Left colon (tissue), 2 donors: ENCODE measurements at regions not wholly inside any gene's neighbourhood (a gene's known extent, or its start where the extent isn't known, plus 50 kb on each side); places are given as distances from the start of the nearest gene placed in this dataset.
A peak's percentile ranks its signal among the peaks of the same experiment; 100 is the strongest.
"Not testable (repeated sequence)": the region's sequence is repeated elsewhere in the genome, so short reads cannot be mapped to it uniquely, and the experiment has no call there.

ENCODE experiments used
- ATAC-seq: fragments of 200-7000 bp; cut with Tn5 transposase; one replicate; pipeline ENCODE4 v1.9.1; 2020; ENCODE audit warnings: mild to moderate bottlenecking, moderate library complexity
- DNase-seq, 2 donors: peaks; one replicate each; pipeline ENCODE4 v3.0.0-alpha.2; 2020
- intact Hi-C, 2 donors: fragments of 100-400 bp; cut with DNase I in 1 of 2; cut with micrococcal nuclease in 1 of 2; formaldehyde crosslinking; loops; one replicate each; pipeline versions ENCODE4 v1.11.2 to v1.14.0; 2022; cut with DNase I, micrococcal nuclease
- donor health status: DM: no; HTN: no; CAD: no.
- donor health status: DM: yes; HTN: yes; CAD: no.

DNA sequence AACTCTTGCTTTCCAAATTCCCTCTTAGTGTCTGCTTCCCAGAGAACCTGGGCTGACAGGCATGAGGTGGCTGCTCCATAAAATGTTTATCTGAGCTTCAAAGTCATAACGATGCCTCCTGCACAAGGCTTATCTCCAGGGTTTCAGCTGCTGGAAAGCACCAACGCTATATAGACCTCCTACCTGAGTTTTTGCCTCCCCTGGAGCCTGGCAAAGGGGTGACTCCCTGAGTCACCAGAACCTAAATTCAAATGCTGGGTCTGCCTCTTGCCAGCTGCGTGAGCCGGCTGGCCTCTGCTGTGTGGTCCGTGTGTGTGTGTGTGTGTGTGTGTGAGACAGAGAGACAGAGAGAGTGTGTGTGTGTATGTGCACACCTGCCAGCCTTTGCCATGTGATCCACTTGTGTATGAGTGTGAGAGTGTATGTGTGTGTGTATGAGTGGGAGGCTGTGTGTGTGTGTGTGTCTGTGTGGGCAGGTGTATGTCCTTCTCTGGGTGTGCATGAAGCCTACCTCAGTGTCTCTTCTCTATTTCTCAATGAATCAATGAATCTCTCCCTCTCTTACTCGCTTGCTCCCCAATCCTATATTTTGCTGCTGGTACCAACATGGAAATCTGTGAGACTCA, 714.9 kb downstream of the MATN1 start:
- ATAC-seq = no peak
- no peak for DNase-seq
- intact Hi-C loops = no loop called here

DNA sequence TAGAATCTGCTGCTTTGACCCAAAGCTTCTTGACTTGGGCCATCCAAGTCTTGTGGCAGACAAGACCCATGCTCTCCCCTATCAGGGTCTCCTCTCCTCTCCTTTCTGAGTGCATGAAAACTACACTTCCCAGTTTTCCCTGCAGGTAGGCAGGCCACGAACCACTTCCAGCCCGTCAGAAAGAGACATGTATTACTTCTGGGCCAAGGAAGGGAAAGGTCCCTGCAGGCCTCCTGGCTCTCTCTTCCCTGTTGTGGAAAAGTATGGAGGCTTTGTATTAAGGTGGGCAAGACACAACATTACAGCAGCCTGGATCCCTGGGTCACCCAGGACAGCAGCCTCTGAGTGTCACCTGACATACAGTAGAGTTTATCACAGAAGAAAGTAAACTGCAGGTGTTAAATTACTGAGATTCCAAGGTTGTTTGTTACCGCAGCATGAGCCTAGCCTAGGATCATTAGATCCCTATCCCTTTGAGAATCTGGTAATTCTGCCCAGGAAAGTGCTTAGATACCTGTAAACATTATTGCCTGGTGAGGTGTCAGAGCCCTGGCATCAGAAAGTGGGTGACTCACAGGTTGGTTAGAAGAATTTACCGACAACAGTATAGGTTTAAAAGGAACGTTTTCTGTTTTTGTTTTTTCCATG, 717.3 kb downstream of the MATN1 start:
- DNase-seq (no peak), ATAC-seq (no peak)
- intact Hi-C loops = no loop called here

- DNase-seq = no peak
- intact Hi-C loops = no loop called here
- ATAC-seq = no peak
These were observed 721.7 kb downstream of the MATN1 start for GRCh38 chr1:30001732-30002039.

DNA sequence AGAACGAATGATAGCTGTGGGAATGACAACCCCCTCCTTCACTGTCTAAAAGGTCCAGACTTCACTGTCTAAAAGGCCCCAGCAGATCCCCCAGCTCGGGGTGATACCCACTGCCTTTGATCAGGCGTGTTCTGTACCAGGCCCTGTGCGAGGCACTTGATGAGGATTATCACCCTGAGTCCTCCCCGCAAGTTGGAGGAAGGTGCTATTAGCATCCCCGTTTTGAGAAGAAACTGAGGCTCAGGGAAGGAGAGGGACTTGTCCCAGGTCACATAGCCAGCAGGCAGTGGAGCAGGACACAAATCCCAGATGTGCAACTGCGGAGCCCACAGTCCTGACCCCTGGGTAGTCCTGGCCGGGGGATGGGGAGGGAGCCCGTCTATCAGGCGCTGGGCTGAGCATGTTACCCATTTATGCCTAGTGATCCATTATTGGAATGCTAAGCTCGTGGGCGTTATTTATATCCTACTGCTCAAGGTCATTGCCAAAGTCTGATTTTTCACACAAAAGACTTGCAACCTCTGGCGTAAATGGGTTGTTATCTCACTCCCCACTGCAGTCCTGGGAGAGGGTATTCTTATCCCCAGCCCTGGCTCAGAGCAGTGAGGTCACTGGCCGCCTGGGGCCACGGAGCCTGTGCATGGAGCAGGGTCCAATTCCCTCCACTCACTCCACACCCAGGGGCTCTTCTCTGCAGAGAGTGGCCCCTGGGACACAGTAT, 722.2 kb downstream of the MATN1 start:
- intact Hi-C loops = no loop called here
- ATAC-seq (no peak), DNase-seq (no peak)

DNA sequence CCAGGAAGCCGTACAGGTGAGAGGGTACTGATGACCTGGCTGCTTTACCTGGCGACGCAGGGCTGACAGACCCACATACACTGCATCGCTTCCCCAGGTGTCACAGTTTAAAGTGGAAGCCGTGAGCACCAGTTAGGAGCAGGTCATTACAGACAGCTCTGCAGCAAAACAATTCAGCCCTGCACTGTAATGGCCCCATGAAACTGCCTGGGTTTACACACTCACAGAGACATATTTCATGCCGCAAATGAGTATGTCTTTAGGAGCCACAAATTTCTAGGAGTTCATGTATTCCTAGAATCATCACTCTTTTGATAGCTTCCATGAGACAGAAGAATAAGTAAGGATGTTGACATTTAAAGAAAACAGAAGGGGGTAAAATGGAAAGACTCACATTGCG, 723.1 kb downstream of the MATN1 start:
- ATAC-seq (no peak), DNase-seq (no peak)
- intact Hi-C loops = no loop called here

DNA sequence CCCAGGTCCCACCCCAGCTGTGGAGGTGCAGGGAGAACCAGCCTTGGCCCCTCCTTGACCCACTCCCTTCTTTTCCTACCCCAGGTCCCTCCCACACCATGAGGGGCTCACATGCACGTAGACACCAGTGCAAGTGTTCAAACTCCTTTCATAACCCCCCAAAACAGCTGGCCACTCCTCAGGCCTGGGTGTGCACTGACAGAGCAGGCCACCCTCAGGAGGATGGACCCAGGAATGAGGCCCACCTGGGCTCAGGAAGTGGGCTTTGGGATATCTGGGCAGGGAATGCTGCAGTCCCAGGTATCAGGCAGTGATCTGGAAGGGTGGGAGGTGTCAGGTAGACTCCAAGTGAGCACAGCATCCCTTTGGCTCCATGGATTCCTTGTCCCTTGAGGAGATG, 723.8 kb downstream of the MATN1 start:
- ATAC-seq (no peak), DNase-seq (no peak)
- intact Hi-C loops = no loop called here

GRCh38 chr1:29998686-29999085, 724.7 kb downstream of the MATN1 start:
- intact Hi-C loops = no loop called here
- DNase-seq (no peak), ATAC-seq (no peak)

DNA sequence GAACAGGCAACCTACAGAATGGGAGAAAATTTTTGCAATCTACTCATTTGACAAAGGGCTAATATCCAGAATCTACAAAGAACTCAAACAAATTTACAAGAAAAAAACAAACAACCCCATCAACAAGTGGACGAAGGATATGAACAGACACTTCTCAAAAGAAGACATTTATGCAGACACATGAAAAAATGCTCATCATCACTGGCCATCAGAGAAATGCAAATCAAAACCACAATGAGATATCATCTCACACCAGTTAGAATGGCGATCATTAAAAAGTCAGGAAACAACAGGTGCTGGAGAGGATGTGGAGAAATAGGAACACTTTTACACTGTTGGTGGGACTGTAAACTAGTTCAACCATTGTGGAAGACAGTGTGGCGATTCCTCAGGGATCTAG, 725.6 kb downstream of the MATN1 start:
- ATAC-seq, DNase-seq, intact Hi-C loops: not testable (repeated sequence)

GRCh38 chr1:29993950-29994349, 729.4 kb downstream of the MATN1 start:
- DNase-seq (no peak), ATAC-seq (no peak)
- intact Hi-C loops = no loop called here

DNA sequence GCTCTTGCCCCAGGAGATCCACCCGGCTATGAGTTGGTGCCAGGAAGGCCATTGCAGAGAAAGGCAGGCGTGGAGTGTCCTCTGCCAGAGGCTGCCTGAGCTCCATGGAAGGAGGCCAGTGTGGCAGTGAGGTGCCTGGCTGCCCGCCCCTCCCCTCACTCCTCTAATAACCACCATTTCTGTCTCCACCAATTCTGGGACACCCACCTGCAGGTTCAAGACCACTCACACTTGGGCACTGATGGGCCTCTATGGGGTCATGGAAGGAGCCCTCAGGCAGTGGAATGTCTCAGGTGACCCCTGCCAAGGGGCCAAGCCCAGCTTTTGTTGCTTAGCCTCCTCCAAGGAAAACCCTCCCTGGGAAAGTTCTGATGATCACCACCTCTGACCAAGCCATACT, 731.6 kb downstream of the MATN1 start:
- ATAC-seq (no peak), DNase-seq (no peak)
- intact Hi-C loops = no loop called here

DNA sequence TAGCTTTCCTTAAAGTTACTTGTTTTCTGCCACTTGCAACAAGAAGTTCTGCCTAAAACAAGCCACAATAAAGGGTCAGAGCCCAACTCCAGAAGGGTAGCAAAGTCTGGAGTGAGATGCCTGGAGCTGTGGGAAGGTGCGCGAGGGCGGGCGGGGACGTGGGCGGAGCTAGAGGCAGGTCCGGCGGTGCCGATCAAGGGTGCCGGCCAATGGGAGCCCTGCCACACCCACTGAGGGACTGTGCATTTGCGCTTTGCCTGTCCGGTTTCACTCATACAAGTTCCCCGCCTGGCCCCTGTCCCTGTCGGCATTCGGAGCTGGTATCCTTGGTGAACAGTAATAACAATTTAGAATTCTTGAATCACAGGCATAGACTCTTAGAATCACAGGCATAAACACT, 732.4 kb downstream of the MATN1 start:
- intact Hi-C loops = no loop called here
- peak in 1 of 2 donors; percentile 29 for DNase-seq
- ATAC-seq = peak; percentile 56

DNA sequence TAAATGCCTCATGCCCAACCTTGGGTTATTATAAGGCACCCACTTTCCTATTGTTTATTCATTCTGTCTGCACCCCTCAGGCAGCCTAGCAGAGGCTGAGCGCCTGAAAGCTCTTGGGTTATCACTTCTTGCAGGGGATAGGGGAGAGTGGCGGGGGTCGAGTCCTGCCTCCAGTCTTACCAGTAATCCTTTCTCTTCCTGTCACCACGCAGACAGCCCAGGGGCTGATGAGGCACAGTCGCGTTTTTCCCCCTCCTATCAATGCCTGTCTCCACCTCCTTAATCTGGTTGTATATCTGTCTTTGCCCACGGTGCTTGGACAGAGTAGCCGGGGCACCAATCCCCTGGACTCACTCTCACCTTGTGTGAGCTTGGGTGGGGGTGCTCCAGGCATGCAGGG, 733.1 kb downstream of the MATN1 start:
- no peak for DNase-seq
- intact Hi-C loops = no loop called here
- ATAC-seq = no peak

DNA sequence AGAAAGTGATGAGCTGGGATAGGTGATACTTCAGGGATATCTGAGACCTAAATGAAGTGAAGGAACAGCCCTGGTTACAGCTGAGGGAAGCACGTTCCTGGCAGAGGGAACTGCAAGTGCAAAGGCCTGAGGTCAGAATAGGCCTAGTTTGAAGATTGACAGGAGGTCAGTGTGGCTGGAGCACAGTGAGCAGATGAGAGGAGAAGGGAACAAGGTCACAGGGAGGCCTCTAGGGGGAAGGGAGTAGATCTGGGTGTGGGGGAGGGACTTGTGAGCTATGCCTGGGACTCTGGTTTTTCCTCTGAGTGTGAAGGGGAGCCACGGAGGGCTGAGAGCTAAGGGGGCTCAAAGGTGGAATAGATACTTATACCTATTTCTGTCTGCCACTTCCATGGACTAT, 736.4 kb downstream of the MATN1 start:
- intact Hi-C loops = no loop called here
- DNase-seq = no peak
- ATAC-seq = no peak

GRCh38 chr1:29985606-29985945, 737.8 kb downstream of the MATN1 start:
- intact Hi-C loops = no loop called here
- DNase-seq (no peak), ATAC-seq (no peak)

DNA sequence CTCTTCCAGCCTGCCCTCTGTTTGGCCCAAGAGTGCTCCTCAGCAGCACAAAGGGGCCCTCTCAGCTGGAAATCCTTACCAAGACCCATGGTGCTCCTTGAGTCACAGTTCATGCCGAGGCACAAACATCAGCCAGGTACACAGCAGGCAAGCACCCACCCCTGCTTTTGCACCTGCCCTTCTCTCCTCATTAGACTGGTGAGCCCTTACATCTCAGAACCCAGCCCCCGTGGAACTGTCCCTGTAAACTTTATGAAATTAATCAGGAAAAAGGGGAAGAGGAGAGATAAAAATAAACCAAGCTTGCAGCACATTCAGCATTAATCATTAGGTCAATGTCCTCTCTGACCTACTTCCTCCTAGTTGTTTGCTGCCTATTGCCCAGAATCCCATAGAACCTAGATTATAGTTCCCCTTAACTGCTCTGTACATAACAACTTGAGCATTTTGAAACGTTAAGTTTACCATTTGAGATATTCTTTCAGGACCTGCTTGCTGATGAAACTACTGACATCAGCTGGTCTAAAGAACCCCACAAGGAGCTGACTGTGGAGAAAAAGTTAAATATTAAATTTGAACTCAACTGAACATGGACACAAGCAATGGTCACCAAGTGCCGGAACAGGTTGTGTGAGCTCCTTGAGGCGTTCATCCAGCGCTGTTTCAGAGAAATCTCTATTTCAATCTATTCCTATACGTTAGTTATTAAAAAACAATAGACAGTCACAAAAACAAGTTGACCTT, 738.4 kb downstream of the MATN1 start:
- no peak for DNase-seq
- no peak for ATAC-seq
- intact Hi-C loops = no loop called here

DNA sequence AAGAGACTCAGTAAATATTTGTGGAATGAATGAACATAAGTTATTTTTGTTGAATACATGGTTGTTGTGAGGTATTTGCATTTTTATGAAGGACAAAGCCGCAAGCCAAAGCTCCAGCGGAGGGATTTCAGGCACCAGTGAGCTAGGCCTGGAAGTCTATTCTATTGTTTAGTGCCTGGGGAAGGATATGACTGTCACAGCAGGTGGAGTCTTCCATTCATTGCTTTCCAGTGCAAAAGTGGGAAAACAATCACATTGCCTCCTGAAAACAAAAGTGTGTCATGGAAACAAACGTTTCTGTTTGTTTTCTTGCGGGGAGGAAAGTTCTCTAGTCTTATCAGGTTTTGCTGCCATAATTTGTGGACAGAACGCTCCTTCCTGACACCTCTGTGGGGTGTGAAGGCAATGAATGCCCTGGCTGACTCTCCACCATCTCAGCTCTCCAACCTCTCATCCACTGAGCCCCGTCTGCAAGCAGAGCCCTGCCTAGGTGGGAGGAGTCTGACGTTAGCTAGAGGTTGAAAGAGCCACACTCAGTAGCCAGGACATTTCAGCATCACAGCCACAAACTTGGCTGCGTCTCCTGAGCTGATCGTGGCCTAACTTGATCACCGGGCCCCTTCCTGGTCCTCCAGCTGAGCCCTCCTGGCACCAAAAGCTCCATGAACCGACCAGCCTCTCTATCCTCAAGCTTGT, 739.1 kb downstream of the MATN1 start:
- DNase-seq (no peak), ATAC-seq (no peak)
- intact Hi-C loops = no loop called here

- intact Hi-C loops = no loop called here
- DNase-seq (no peak), ATAC-seq (no peak)
These were observed 740.1 kb downstream of the MATN1 start for GRCh38 chr1:29983321-29983720.

GRCh38 chr1:29981586-29982239, 741.7 kb downstream of the MATN1 start:
- ATAC-seq = no peak
- intact Hi-C loops = no loop called here
- DNase-seq = no peak

DNA sequence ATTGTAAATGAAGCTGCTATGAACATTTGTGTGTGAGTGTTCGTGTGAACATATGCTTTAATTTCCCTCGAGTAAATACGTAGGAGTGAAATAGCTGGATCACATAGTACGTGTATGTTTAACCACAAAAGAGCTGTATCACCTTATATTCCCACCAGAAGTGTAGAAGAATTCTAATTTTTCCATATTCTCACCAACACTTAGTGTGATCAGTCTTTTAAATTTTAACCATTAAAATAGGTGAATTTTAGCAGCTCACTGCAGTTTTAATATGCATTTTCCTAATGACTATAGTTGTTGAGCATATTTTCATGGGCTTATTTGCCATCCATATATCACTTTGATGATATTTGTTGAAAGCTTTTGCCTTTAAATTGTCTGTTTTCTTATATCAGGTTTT, 741.2 kb downstream of the PTPRU start:
- ATAC-seq (no peak), DNase-seq (no peak)
- intact Hi-C loops = no loop called here
